VCaP (cell line): ENCODE measurements at regions not wholly inside any gene's neighbourhood (a gene's known extent, or its start where the extent isn't known, plus 50 kb on each side); places are given as distances from the start of the nearest gene placed in this dataset.
"Not testable (repeated sequence)": the region's sequence is repeated elsewhere in the genome, so short reads cannot be mapped to it uniquely, and the experiment has no call there.

ENCODE experiments used
- H3K27ac ChIP-seq: fragments of 450-650 bp; 2 replicates; pipeline ENCODE4 v1.5.1; 2017
- CTCF ChIP-seq: fragments of 450-650 bp; conservative IDR thresholded peaks from 2 replicates; pipeline ENCODE4 v1.5.1; 2017; ENCODE audit warnings: mild to moderate bottlenecking, moderate library complexity

DNA sequence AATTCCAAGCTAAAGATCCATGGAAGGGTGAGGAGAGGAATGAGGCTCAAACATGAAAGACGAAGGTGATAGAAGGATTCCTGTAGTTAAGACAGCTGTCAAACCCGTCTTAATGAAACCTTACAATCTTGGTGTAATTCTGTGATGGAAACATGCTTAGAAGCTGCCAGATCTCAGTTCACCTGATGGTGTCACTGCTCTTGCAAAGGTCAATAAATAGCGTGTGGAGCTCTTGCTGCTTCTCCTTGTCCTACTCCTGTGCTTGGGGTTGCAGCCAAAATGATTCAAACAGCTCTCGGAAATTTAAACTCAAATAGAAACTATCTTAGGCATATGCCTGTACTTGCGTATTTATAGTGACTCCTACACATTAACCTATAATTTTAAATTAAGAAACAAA is 1705.0 kb downstream of the OLFM4 start:
- TF ChIP-seq CTCF: peak; percentile 45; the same call in 1 of the 2 replicates

GRCh38 chr13:54737211-54737610 is 1708.6 kb downstream of the OLFM4 start:
- not testable (repeated sequence) for H3K27ac ChIP-seq

More for the DNA sequence above, 1705.0 kb downstream of the OLFM4 start:
- no peak overlapping the region for H3K27ac ChIP-seq

GRCh38 chr13:54742984-54743383 is 1714.4 kb downstream of the OLFM4 start:
- no peak overlapping the region for H3K27ac ChIP-seq
- no peak for TF ChIP-seq CTCF

- TF ChIP-seq CTCF: no peak
- H3K27ac ChIP-seq: no peak overlapping the region
These were observed 1716.1 kb downstream of the OLFM4 start for GRCh38 chr13:54744747-54745146.

- no peak for TF ChIP-seq CTCF
- H3K27ac ChIP-seq: no peak overlapping the region
These were observed 1721.9 kb downstream of the OLFM4 start for GRCh38 chr13:54750521-54750920.

- H3K27ac ChIP-seq: no peak overlapping the region
- TF ChIP-seq CTCF: no peak
These were observed 1730.2 kb downstream of the OLFM4 start for GRCh38 chr13:54758795-54759194.

DNA sequence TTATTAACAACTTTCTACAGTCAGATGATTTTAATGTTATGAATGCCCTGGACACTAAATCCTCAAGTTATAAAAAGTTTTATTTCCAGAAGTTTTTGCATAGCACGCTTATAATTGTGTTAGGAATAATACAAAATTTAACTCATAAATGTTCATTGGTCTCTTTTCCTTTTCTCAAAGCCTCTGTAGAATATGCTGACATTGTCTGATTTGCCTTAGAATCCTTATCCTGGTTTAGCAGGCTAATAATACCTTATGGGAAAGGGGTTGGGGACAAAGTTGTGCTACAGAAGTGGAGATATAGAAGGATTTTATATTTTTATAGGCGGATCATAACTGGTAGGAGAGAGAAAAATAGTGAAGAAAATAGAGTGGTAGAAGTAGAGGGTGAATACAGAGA is 1739.6 kb downstream of the OLFM4 start:
- TF ChIP-seq CTCF: no peak

GRCh38 chr13:54775501-54776191 is 1747.0 kb downstream of the OLFM4 start:
- TF ChIP-seq CTCF: no peak
- H3K27ac ChIP-seq: no peak overlapping the region

More for the DNA sequence above, 1739.6 kb downstream of the OLFM4 start:
- H3K27ac ChIP-seq: no peak overlapping the region
